Parathyroid adenoma (tissue), 2 donors: ENCODE measurements at regions not wholly inside any gene's neighbourhood (a gene's known extent, or its start where the extent isn't known, plus 50 kb on each side); places are given as distances from the start of the nearest gene placed in this dataset.

ENCODE experiments used
- H2AFZ ChIP-seq: fragments of 300-600 bp; sonication (generic); one replicate; pipeline ENCODE4 v1.7.0; 2017; ENCODE audit warnings: antibody characterized with exemption, mild to moderate bottlenecking
- H3K27ac ChIP-seq: fragments of 300-600 bp; sonication (generic); one replicate; pipeline ENCODE4 v1.7.0; 2017
- H3K27me3 ChIP-seq: fragments of 300-600 bp; sonication (generic); one replicate; pipeline ENCODE4 v1.7.0; 2017; ENCODE audit warnings: low read length; ENCODE audit not compliant: control insufficient read depth, insufficient read depth
- H3K36me3 ChIP-seq: fragments of 300-600 bp; sonication (generic); one replicate; pipeline ENCODE4 v1.7.0; 2017; ENCODE audit warnings: low read length; ENCODE audit not compliant: control insufficient read depth, insufficient read depth
- H3K4me1 ChIP-seq: fragments of 300-600 bp; sonication (generic); one replicate; pipeline ENCODE4 v1.7.0; 2017; ENCODE audit warnings: control low read depth
- H3K4me2 ChIP-seq: fragments of 300-600 bp; sonication (generic); one replicate; pipeline ENCODE4 v1.7.0; 2017; ENCODE audit warnings: low read length
- H3K4me3 ChIP-seq: fragments of 300-600 bp; sonication (generic); one replicate; pipeline ENCODE4 v1.7.0; 2017; ENCODE audit warnings: low read depth, low read length
- H3K79me2 ChIP-seq: fragments of 300-600 bp; sonication (generic); one replicate; pipeline ENCODE4 v1.7.0; 2017; ENCODE audit warnings: control low read depth
- H3K9ac ChIP-seq: fragments of 300-600 bp; sonication (generic); one replicate; pipeline ENCODE4 v1.7.0; 2017; ENCODE audit warnings: mild to moderate bottlenecking
- H3K9me3 ChIP-seq: fragments of 300-600 bp; sonication (generic); one replicate; pipeline ENCODE4 v1.7.0; 2017; ENCODE audit warnings: low read length; ENCODE audit not compliant: control insufficient read depth
- CTCF ChIP-seq: fragments of 300-600 bp; sonication (generic); IDR thresholded peaks from one replicate; pipeline ENCODE4 v1.7.0; 2017; ENCODE audit warnings: antibody characterized with exemption, mild to moderate bottlenecking
- donor health status: primary hyperparathyroidism.

- Histone ChIP-seq H3K27ac (no peak overlapping the region), H3K27me3 (no peaks in the 10 kb centered on the region), H2AFZ (no peak overlapping the region), H3K9me3 (no peaks in the 10 kb centered on the region), H3K4me1 (no peaks in the 10 kb centered on the region), H3K36me3 (no peaks in the 10 kb centered on the region), H3K9ac (no peak overlapping the region), H3K4me3 (no peak overlapping the region), H3K4me2 (no peak overlapping the region), H3K79me2 (no peaks in the 10 kb centered on the region)
- no peak for TF ChIP-seq CTCF
Observed at GRCh38 chr15:93565201-93565600, 476.2 kb upstream of the RGMA start.

GRCh38 chr15:93563218-93563617, 474.2 kb upstream of the RGMA start:
- Histone ChIP-seq H3K79me2 (no peaks in the 10 kb centered on the region), H3K4me2 (no peak overlapping the region), H3K4me1 (no peaks in the 10 kb centered on the region), H3K9ac (no peak overlapping the region), H3K27ac (no peak overlapping the region), H2AFZ (no peak overlapping the region), H3K27me3 (no peaks in the 10 kb centered on the region), H3K9me3 (no peaks in the 10 kb centered on the region), H3K36me3 (no peaks in the 10 kb centered on the region), H3K4me3 (no peak overlapping the region)
- TF ChIP-seq CTCF: no peak

GRCh38 chr15:93562395-93563123, 473.5 kb upstream of the RGMA start:
- Histone ChIP-seq H3K4me1 (no peaks in the 10 kb centered on the region), H3K9ac (no peak overlapping the region), H3K4me3 (no peak overlapping the region), H3K79me2 (no peaks in the 10 kb centered on the region), H3K36me3 (no peaks in the 10 kb centered on the region), H3K9me3 (no peaks in the 10 kb centered on the region), H2AFZ (no peak overlapping the region), H3K27me3 (no peaks in the 10 kb centered on the region), H3K4me2 (no peak overlapping the region), H3K27ac (no peak overlapping the region)
- TF ChIP-seq CTCF: no peak

- H3K9me3 ChIP-seq: no peaks in the 10 kb centered on the region
- no peak overlapping the region for H3K27ac ChIP-seq
- no peaks in the 10 kb centered on the region for H3K4me1 ChIP-seq
- no peak overlapping the region for H3K9ac ChIP-seq
- H3K27me3 ChIP-seq: no peaks in the 10 kb centered on the region
- no peak overlapping the region for H3K4me3 ChIP-seq
- TF ChIP-seq CTCF: no peak
- no peaks in the 10 kb centered on the region for H3K79me2 ChIP-seq
- H3K4me2 ChIP-seq: no peak overlapping the region
- H3K36me3 ChIP-seq: no peaks in the 10 kb centered on the region
- no peak overlapping the region for H2AFZ ChIP-seq
Observed at GRCh38 chr15:93557696-93558095, 468.7 kb upstream of the RGMA start.
